PC-9 (cell line): ENCODE measurements at regions not wholly inside any gene's neighbourhood (a gene's known extent, or its start where the extent isn't known, plus 50 kb on each side); places are given as distances from the start of the nearest gene placed in this dataset.

Experiments used
- CTCF ChIP-seq: fragments of 200-600 bp; sonication (generic); conservative IDR thresholded peaks from 2 replicates; pipeline ENCODE4 v1.6.1; 2017; ENCODE audit warnings: mixed run types, antibody characterized with exemption, mild to moderate bottlenecking, moderate library complexity
- EZH2 ChIP-seq: fragments of 200-600 bp; sonication (generic); IDR thresholded peaks from 2 replicates; pipeline ENCODE4 v1.8.0; 2017; ENCODE audit warnings: antibody characterized with exemption, low read depth

DNA sequence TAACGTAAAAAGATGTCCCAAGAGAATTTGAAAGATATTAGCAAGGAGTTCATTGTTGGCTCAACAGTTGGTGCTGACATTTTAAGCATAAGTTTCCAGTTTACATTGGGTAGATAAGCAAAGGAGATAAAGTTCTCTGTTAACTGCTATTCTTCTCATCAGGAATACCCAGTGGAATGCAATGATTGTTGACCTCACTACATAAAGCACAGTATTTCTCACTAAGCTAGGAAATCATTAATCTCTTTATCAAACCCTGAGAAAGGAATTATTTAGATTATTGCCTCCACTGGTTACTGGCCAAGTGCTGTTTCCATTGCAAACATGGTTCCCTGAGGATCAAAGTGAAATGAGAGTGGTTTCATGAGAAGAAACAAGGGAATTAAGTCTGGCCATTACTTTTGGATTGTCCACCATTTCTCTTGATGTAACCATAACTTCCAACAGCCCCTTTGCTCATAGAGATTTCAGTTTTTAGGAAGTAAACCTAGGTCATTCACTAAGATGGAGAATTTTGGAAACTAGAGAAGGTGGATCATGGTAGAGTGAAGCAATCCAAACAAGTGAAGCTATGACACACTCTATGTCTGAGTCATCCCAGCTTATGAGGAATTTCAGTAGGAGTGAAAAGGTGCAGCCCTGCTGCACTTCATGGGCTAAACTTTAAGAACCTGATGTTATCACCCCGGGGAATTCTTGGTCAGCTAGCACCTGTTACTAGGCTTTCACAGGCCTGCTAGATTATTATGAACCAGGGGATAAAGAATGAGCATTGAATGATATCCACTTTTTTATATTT, 163.4 kb downstream of the AREG start:
- TF ChIP-seq CTCF (no peak), EZH2 (no peak)
